ENCODE measurements at regions not wholly inside any gene's neighbourhood (a gene's known extent, or its start where the extent isn't known, plus 50 kb on each side); places are given as distances from the start of the nearest gene placed in this dataset.

GRCh38 chr6:163916315-163917081 lies 502.0 kb downstream of the QKI start:
- Histone ChIP-seq H3K9me2 (ENCODE audit: insufficient read depth) (no peaks in the 10 kb centered on the region), H3K27me3 (ENCODE audit: insufficient read depth, low read length) (no peaks in the 10 kb centered on the region), H3K4me2 (ENCODE audit: low read length) (no peak overlapping the region), H3K4me3 (replicated peaks in 1 of 2; ENCODE audit: low read depth in 1 of 2, low read length in 2 of 2) (no peak overlapping the region), H3K27ac (ENCODE audit: low read depth, low read length) (no peak overlapping the region), H2AFZ (ENCODE audit: low read depth, low read length, poor library complexity, severe bottlenecking) (no peak overlapping the region), H3K9me3 (ENCODE audit: control insufficient read depth in 1 of 2, insufficient read depth in 1 of 2, low read depth in 1 of 2, low read length in 2 of 2) (no peaks in the 10 kb centered on the region), H3K36me3 (ENCODE audit: control insufficient read depth in 1 of 2, insufficient read depth in 2 of 2, low read length in 2 of 2) (no peaks in the 10 kb centered on the region), H4K20me1 (ENCODE audit: insufficient read depth) (no peaks in the 10 kb centered on the region), H3K4me1 (ENCODE audit: control insufficient read depth in 1 of 2, insufficient read depth in 2 of 2, low read length in 2 of 2) (no peaks in the 10 kb centered on the region), H3K9ac (ENCODE audit: low read length) (no peak overlapping the region), H3K79me2 (ENCODE audit: insufficient read depth, low read length) (no peaks in the 10 kb centered on the region)
- POLR2A ChIA-PET, result no interaction called here
- ATAC-seq, result no peak
- intact Hi-C loops (cut with micrococcal nuclease), result no loop called here
- TF ChIP-seq ZFX (IDR thresholded peaks at IDR 0.05), result no peak
- no peak for TF ChIP-seq POLR2A (IDR thresholded peaks at IDR 0.05; ENCODE audit: borderline replicate concordance, extremely low read depth, insufficient read depth, insufficient read length)
- TF ChIP-seq EZH2 (IDR thresholded peaks at IDR 0.05), result no peak
- TF ChIP-seq POLR2AphosphoS5 (IDR thresholded peaks at IDR 0.05; ENCODE audit: low read depth, low read length), result no peak
- BruUV-seq (replicated peaks), result no TSS peak
- RAD21 ChIA-PET (ENCODE audit: low non-redundant PET in 1 of 2, low total read pairs in 2 of 2, uncharacterized antibody in 2 of 2, unreplicated experiment in 2 of 2), result no interaction called here
- DNase-seq (ENCODE audit: low read depth, low spot score), result no peak
- CTCF ChIA-PET, result no interaction called here

DNA sequence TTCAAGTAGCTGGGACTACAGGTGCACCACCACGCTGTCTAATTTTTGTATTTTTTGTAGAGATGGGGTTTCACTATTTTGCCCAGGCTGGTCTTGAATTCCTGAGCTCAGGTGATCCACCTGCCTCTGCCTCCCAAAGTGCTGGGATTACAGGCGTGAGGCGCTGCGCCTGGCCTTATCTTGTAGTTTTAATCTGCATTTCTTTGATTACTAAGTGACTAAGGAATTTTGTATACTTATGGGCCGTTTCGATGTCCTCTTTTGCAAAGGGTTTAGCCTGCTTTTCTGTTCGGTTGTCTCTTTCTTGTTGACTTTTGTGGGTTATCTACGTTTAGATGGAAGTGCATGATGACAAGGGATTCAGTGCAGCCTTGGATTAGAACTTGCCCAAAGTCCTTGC lies 500.6 kb downstream of the QKI start:
- Histone ChIP-seq H2AFZ (ENCODE audit: low read depth, low read length, poor library complexity, severe bottlenecking) (no peak overlapping the region), H3K4me1 (ENCODE audit: control insufficient read depth in 1 of 2, insufficient read depth in 2 of 2, low read length in 2 of 2) (no peaks in the 10 kb centered on the region), H3K79me2 (ENCODE audit: insufficient read depth, low read length) (no peaks in the 10 kb centered on the region), H3K9me2 (ENCODE audit: insufficient read depth) (no peaks in the 10 kb centered on the region), H3K4me3 (replicated peaks in 1 of 2; ENCODE audit: low read depth in 1 of 2, low read length in 2 of 2) (no peak overlapping the region), H4K20me1 (ENCODE audit: insufficient read depth) (no peaks in the 10 kb centered on the region), H3K27me3 (ENCODE audit: insufficient read depth, low read length) (no peaks in the 10 kb centered on the region), H3K27ac (ENCODE audit: low read depth, low read length) (no peak overlapping the region), H3K4me2 (ENCODE audit: low read length) (no peak overlapping the region), H3K9me3 (ENCODE audit: control insufficient read depth in 1 of 2, insufficient read depth in 1 of 2, low read depth in 1 of 2, low read length in 2 of 2) (no peaks in the 10 kb centered on the region), H3K9ac (ENCODE audit: low read length) (no peak overlapping the region), H3K36me3 (ENCODE audit: control insufficient read depth in 1 of 2, insufficient read depth in 2 of 2, low read length in 2 of 2) (no peaks in the 10 kb centered on the region)
- DNase-seq (ENCODE audit: low read depth, low spot score), result no peak
- no peak for ATAC-seq
- POLR2A ChIA-PET, result no interaction called here
- no TSS peak for BruUV-seq (replicated peaks)
- CTCF ChIA-PET, result no interaction called here
- intact Hi-C loops (cut with micrococcal nuclease), result no loop called here
- RAD21 ChIA-PET (ENCODE audit: low non-redundant PET in 1 of 2, low total read pairs in 2 of 2, uncharacterized antibody in 2 of 2, unreplicated experiment in 2 of 2), result no interaction called here
- TF ChIP-seq EGR1 (IDR thresholded peaks at IDR 0.05; ENCODE audit: low read depth) (no peak), EZH2phosphoT487 (IDR thresholded peaks at IDR 0.05; ENCODE audit: borderline replicate concordance) (no peak), EZH2 (IDR thresholded peaks at IDR 0.05) (no peak), ELF1 (IDR thresholded peaks at IDR 0.05; ENCODE audit: borderline replicate concordance, low read depth) (no peak), REST (IDR thresholded peaks at IDR 0.05; ENCODE audit: low read depth) (no peak), POLR2A (IDR thresholded peaks at IDR 0.05; ENCODE audit: borderline replicate concordance, extremely low read depth, insufficient read depth, insufficient read length) (no peak), SIN3A (IDR thresholded peaks at IDR 0.05; ENCODE audit: low read depth) (no peak), JUND (IDR thresholded peaks at IDR 0.05) (no peak), CBX3 (IDR thresholded peaks at IDR 0.05; ENCODE audit: low read depth) (no peak), TCF7L2 (IDR thresholded peaks at IDR 0.05; ENCODE audit: borderline replicate concordance, extremely low read depth, insufficient read depth, insufficient read length) (no peak), CEBPB (IDR thresholded peaks at IDR 0.05; ENCODE audit: low read depth) (no peak), CTCF (IDR thresholded peaks at IDR 0.05 in 2 of 3, conservative IDR thresholded peaks at IDR 0.05 in 1 of 3; ENCODE audit: borderline replicate concordance in 1 of 3, insufficient read depth in 1 of 3, low read depth in 2 of 3, low read length in 2 of 3) (no peak), ZNF274 (IDR thresholded peaks at IDR 0.05; ENCODE audit: low read depth, low read length) (no peak), ZFX (IDR thresholded peaks at IDR 0.05) (no peak)
- TF ChIP-seq, protein P1, sequence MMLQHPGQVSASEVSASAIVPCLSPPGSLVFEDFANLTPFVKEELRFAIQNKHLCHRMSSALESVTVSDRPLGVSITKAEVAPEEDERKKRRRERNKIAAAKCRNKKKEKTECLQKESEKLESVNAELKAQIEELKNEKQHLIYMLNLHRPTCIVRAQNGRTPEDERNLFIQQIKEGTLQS (IDR thresholded peaks at IDR 0.05), result no peak
